ENCODE measurements at regions not wholly inside any gene's neighbourhood (a gene's known extent, or its start where the extent isn't known, plus 50 kb on each side); places are given as distances from the start of the nearest gene placed in this dataset.

- no peak for DNase-seq (ENCODE audit: low read depth in 2 of 3, low spot score in 2 of 3)
These were observed 69.2 kb downstream of the INHBA start for GRCh38 chr7:41633690-41634089.

- peak in 2 of 3 donors; percentile 8 to 41 for DNase-seq (ENCODE audit: low read depth in 2 of 3, low spot score in 2 of 3)
These were observed 72.1 kb downstream of the INHBA start for GRCh38 chr7:41630741-41631140.

GRCh38 chr7:41629711-41630111, 73.2 kb downstream of the INHBA start:
- no peak for DNase-seq (ENCODE audit: low read depth in 2 of 3, low spot score in 2 of 3)

GRCh38 chr7:41628901-41629300, 74.0 kb downstream of the INHBA start:
- no peak for DNase-seq (ENCODE audit: low read depth in 2 of 3, low spot score in 2 of 3)

GRCh38 chr7:41627645-41628298, 75.1 kb downstream of the INHBA start:
- DNase-seq (ENCODE audit: low read depth in 2 of 3, low spot score in 2 of 3), result no peak

- no peak for DNase-seq (ENCODE audit: low read depth in 2 of 3, low spot score in 2 of 3)
These were observed 78.1 kb downstream of the INHBA start for GRCh38 chr7:41624818-41625217.

GRCh38 chr7:41621953-41622831, 80.7 kb downstream of the INHBA start:
- no peak for DNase-seq (ENCODE audit: low read depth in 2 of 3, low spot score in 2 of 3)

- no peak for DNase-seq (ENCODE audit: low read depth in 2 of 3, low spot score in 2 of 3)
These were observed 84.9 kb downstream of the INHBA start for GRCh38 chr7:41617987-41618386.

GRCh38 chr7:41612798-41613197, 90.1 kb downstream of the INHBA start:
- DNase-seq (ENCODE audit: low read depth in 2 of 3, low spot score in 2 of 3), result no peak

GRCh38 chr7:41612386-41612785, 90.5 kb downstream of the INHBA start:
- DNase-seq (ENCODE audit: low read depth in 2 of 3, low spot score in 2 of 3), result no peak

GRCh38 chr7:41608447-41608846, 94.4 kb downstream of the INHBA start:
- no peak for DNase-seq (ENCODE audit: low read depth in 2 of 3, low spot score in 2 of 3)

GRCh38 chr7:41603985-41604384, 98.9 kb downstream of the INHBA start:
- DNase-seq (ENCODE audit: low read depth in 2 of 3, low spot score in 2 of 3), result no peak

- DNase-seq (ENCODE audit: low read depth in 2 of 3, low spot score in 2 of 3), result no peak
These were observed 103.1 kb downstream of the INHBA start for GRCh38 chr7:41599760-41600159.

- no peak for DNase-seq (ENCODE audit: low read depth in 2 of 3, low spot score in 2 of 3)
These were observed 110.1 kb downstream of the INHBA start for GRCh38 chr7:41592794-41593193.

GRCh38 chr7:41592236-41592635, 110.7 kb downstream of the INHBA start:
- DNase-seq (ENCODE audit: low read depth in 2 of 3, low spot score in 2 of 3), result no peak

- no peak for DNase-seq (ENCODE audit: low read depth in 2 of 3, low spot score in 2 of 3)
These were observed 111.9 kb downstream of the INHBA start for GRCh38 chr7:41590986-41591385.

GRCh38 chr7:41588341-41588740, 114.5 kb downstream of the INHBA start:
- DNase-seq (ENCODE audit: low read depth in 2 of 3, low spot score in 2 of 3), result peak in 1 of 3 donors; percentile 53

GRCh38 chr7:41586931-41587640, 115.8 kb downstream of the INHBA start:
- DNase-seq (ENCODE audit: low read depth in 2 of 3, low spot score in 2 of 3), result peak in 1 of 3 donors; percentile 66

GRCh38 chr7:41584746-41585145, 118.1 kb downstream of the INHBA start:
- no peak for DNase-seq (ENCODE audit: low read depth in 2 of 3, low spot score in 2 of 3)

- no peak for DNase-seq (ENCODE audit: low read depth in 2 of 3, low spot score in 2 of 3)
These were observed 120.8 kb downstream of the INHBA start for GRCh38 chr7:41582116-41582515.

- no peak for DNase-seq (ENCODE audit: low read depth in 2 of 3, low spot score in 2 of 3)
These were observed 121.8 kb downstream of the INHBA start for GRCh38 chr7:41581041-41581440.

All from hematopoietic multipotent progenitor cell (in vitro differentiated cells).